SU-DHL-6 (cell line): ENCODE measurements at regions not wholly inside any gene's neighbourhood (a gene's known extent, or its start where the extent isn't known, plus 50 kb on each side); places are given as distances from the start of the nearest gene placed in this dataset.

Source experiments
- CTCF ChIP-seq: fragments of 200-600 bp; sonication (generic); IDR thresholded peaks from one replicate; pipeline ENCODE4 v1.5.1; 2017; ENCODE audit warnings: antibody characterized with exemption, mild to moderate bottlenecking, low read length, moderate library complexity; ENCODE audit not compliant: insufficient read depth, poor library complexity, severe bottlenecking
- EZH2phosphoT487 ChIP-seq: fragments of 200-600 bp; sonication (generic), shearing (Covaris generic); conservative IDR thresholded peaks from 2 replicates; pipeline ENCODE4 v1.6.1; 2018; ENCODE audit warnings: mild to moderate bottlenecking, antibody characterized with exemption, low read length, moderate library complexity, mixed read lengths

GRCh38 chr2:7801212-7801611 is 880.6 kb upstream of the ID2 start:
- no peak for TF ChIP-seq CTCF
- no peak for TF ChIP-seq EZH2phosphoT487
